IMR-90 (cell line): ENCODE measurements at regions not wholly inside any gene's neighbourhood (a gene's known extent, or its start where the extent isn't known, plus 50 kb on each side); places are given as distances from the start of the nearest gene placed in this dataset.

Experiments used
- ATAC-seq: fragments of 200-7000 bp; cut with Tn5 transposase; 2 replicates; pipeline ENCODE4 v1.9.1; 2020; ENCODE audit warnings: low read depth, mild to moderate bottlenecking, moderate library complexity
- BruUV-seq: library from RNA; stranded (reverse); fragments of 400-500 nt; replicated peaks from 2 replicates; lab custom pipeline; 2021; lab: Mats Ljungman, UMichigan
- CTCF ChIA-PET: fragments of 300-600 bp; formaldehyde crosslinking; extraction: SDS; loops from one replicate; lab custom pipeline; 2021; ENCODE audit warnings: antibody characterized with exemption; lab: Yijun Ruan, JAX
- POLR2A ChIA-PET: fragments of 300-600 bp; sonication (Branson Sonifier 250); formaldehyde crosslinking; loops from one replicate; lab custom pipeline; 2022; ENCODE audit warnings: antibody characterized with exemption; ENCODE audit not compliant: unreplicated experiment; lab: Charles Lee
- DNase-seq: peaks from one replicate; pipeline ENCODE4 v3.0.0; 2013
- H2AFZ ChIP-seq: replicated peaks from 2 replicates; pipeline ENCODE3; 2013; ENCODE audit warnings: low read length, mild to moderate bottlenecking; ENCODE audit not compliant: poor library complexity
- H2AK5ac ChIP-seq: 2 replicates; pipeline ENCODE4 v1.6.1; 2013; ENCODE audit warnings: low read depth, low read length, inconsistent platforms
- H2AK9ac ChIP-seq: replicated peaks from 2 replicates; pipeline ENCODE3; 2013; ENCODE audit warnings: mild to moderate bottlenecking, low read depth, low read length, moderate library complexity; ENCODE audit not compliant: poor library complexity
- H2BK120ac ChIP-seq: 2 replicates; pipeline ENCODE4 v1.6.1; 2013; ENCODE audit warnings: low read depth, low read length, inconsistent platforms
- H2BK15ac ChIP-seq: 3 replicates; pipeline ENCODE4 v1.6.1; 2013; ENCODE audit warnings: low read depth, low read length, inconsistent platforms
- H2BK20ac ChIP-seq: 2 replicates; pipeline ENCODE4 v1.6.1; 2013; ENCODE audit warnings: low read depth, mild to moderate bottlenecking, inconsistent platforms, low read length, moderate library complexity
- H2BK5ac ChIP-seq: 2 replicates; pipeline ENCODE4 v1.6.1; 2013; ENCODE audit warnings: mild to moderate bottlenecking, low read depth, low read length, inconsistent platforms; ENCODE audit not compliant: poor library complexity, severe bottlenecking
- H3K14ac ChIP-seq: replicated peaks from 2 replicates; pipeline ENCODE4 v1.6.1; 2013; ENCODE audit warnings: low read depth, low read length, inconsistent platforms
- H3K18ac ChIP-seq: 2 replicates; pipeline ENCODE4 v1.6.1; 2013; ENCODE audit warnings: low read depth, low read length, control low read depth
- H3K23ac ChIP-seq: 2 replicates; pipeline ENCODE4 v1.6.1; 2013; ENCODE audit warnings: low read depth, low read length, inconsistent platforms
- H3K27ac ChIP-seq: 2 replicates; pipeline ENCODE4 v1.5.1; 2013; ENCODE audit warnings: mild to moderate bottlenecking, control low read depth, low read length; ENCODE audit not compliant: insufficient read depth
- H3K27me3 ChIP-seq: 2 replicates; pipeline ENCODE4 v1.6.1; 2013; ENCODE audit warnings: low read length; ENCODE audit not compliant: control insufficient read depth, insufficient read depth
- H3K36me3 ChIP-seq: 2 replicates; pipeline ENCODE4 v1.6.1; 2013; ENCODE audit warnings: low read length, mixed read lengths; ENCODE audit not compliant: control insufficient read depth, insufficient read depth
- H3K4ac ChIP-seq: 2 replicates; pipeline ENCODE4 v1.6.1; 2013; ENCODE audit warnings: low read depth, low read length, inconsistent platforms
- H3K4me1 ChIP-seq: 2 replicates; pipeline ENCODE4 v1.6.1; 2013; ENCODE audit warnings: low read length, mixed read lengths; ENCODE audit not compliant: control insufficient read depth, insufficient read depth
- H3K4me2 ChIP-seq: 2 replicates; pipeline ENCODE4 v1.6.1; 2013; ENCODE audit warnings: low read depth, mild to moderate bottlenecking, control low read depth, low read length, moderate library complexity
- H3K4me3 ChIP-seq: 2 replicates; pipeline ENCODE4 v1.5.1; 2013; ENCODE audit warnings: low read depth, mild to moderate bottlenecking, control low read depth, low read length, moderate library complexity; ENCODE audit not compliant: insufficient read depth
- H3K56ac ChIP-seq: 2 replicates; pipeline ENCODE4 v1.6.1; 2013; ENCODE audit warnings: low read length, inconsistent platforms; ENCODE audit not compliant: insufficient read depth; ENCODE audit errors: extremely low read depth
- H3K79me1 ChIP-seq, 2 experiments: 2 replicates each; pipeline ENCODE4 v1.6.1; 2013; ENCODE audit warnings: low read length in 2 of 2, inconsistent platforms in 1 of 2, low read depth in 1 of 2
- H3K9ac ChIP-seq: 2 replicates; pipeline ENCODE4 v1.6.1; 2013; ENCODE audit warnings: low read depth, low read length, control low read depth
- H3K9me1 ChIP-seq: 2 replicates; pipeline ENCODE4 v1.6.1; 2013; ENCODE audit warnings: low read length, inconsistent platforms; ENCODE audit not compliant: insufficient read depth
- H3K9me3 ChIP-seq: 2 replicates; pipeline ENCODE4 v1.6.1; 2013; ENCODE audit warnings: low read length; ENCODE audit not compliant: control insufficient read depth, insufficient read depth
- H4K20me1 ChIP-seq: 2 replicates; pipeline ENCODE4 v1.6.1; 2013; ENCODE audit warnings: low read length, inconsistent platforms; ENCODE audit not compliant: insufficient read depth
- H4K5ac ChIP-seq: 2 replicates; pipeline ENCODE4 v1.6.1; 2013; ENCODE audit warnings: mild to moderate bottlenecking, low read depth, low read length, control low read depth
- H4K8ac ChIP-seq, 2 experiments: 2 replicates each; pipeline ENCODE4 v1.6.1; 2013; ENCODE audit warnings: low read depth in 2 of 2, low read length in 2 of 2, control low read depth in 1 of 2, inconsistent platforms in 1 of 2
- H4K91ac ChIP-seq: 2 replicates; pipeline ENCODE4 v1.6.1; 2013; ENCODE audit warnings: low read depth, low read length, inconsistent platforms; ENCODE audit not compliant: insufficient read depth
- BHLHE40 ChIP-seq: fragments of 150-350 bp; IDR thresholded peaks from 2 replicates; pipeline ENCODE4 v1.6.1; 2016; ENCODE audit warnings: mild to moderate bottlenecking, low read depth, low read length
- RCOR1 ChIP-seq: IDR thresholded peaks from 2 replicates; pipeline ENCODE4 v1.6.1; 2012; ENCODE audit warnings: mild to moderate bottlenecking, low read length, improper control_type of control experiment; ENCODE audit not compliant: insufficient replicate concordance
- RFX5 ChIP-seq: IDR thresholded peaks from 2 replicates; pipeline ENCODE4 v1.8.0; 2012; ENCODE audit warnings: low read depth, mild to moderate bottlenecking, low read length, moderate library complexity
- dilution Hi-C: fragments of 300-500 bp; cut with HindIII; formaldehyde crosslinking; loops from one replicate; pipeline ENCODE4 v1.14.3; 2018; ENCODE audit warnings: low sequenced_read_pairs; ENCODE audit not compliant: unreplicated experiment
- in situ Hi-C: fragments of 300-500 bp; cut with MboI; formaldehyde crosslinking; loops from 3 replicates; pipeline ENCODE4 v1.14.3; 2019; ENCODE audit warnings: low sequenced_read_pairs, inconsistent platforms, mixed read lengths
- intact Hi-C: fragments of 100-400 bp; cut with micrococcal nuclease; formaldehyde crosslinking; loops from 2 replicates; pipeline ENCODE4 v1.10.0; 2022

- no peaks in the 10 kb centered on the region for H3K79me1 ChIP-seq
- no peak overlapping the region for H2BK15ac ChIP-seq
- ATAC-seq (no peak), DNase-seq (no peak)
- ChIA-PET CTCF (no interaction called here), POLR2A (no interaction called here)
- H3K27me3 ChIP-seq, result no peaks in the 10 kb centered on the region
- H3K4ac ChIP-seq, result no peak overlapping the region
- H2BK120ac ChIP-seq, result no peak overlapping the region
- H3K9me1 ChIP-seq, result no peaks in the 10 kb centered on the region
- no peak overlapping the region for H2BK5ac ChIP-seq
- H3K9ac ChIP-seq, result no peak overlapping the region
- no peaks in the 10 kb centered on the region for H3K9me3 ChIP-seq
- H4K5ac ChIP-seq, result no peak overlapping the region
- in situ Hi-C loops, result no loop called here
- H2AFZ ChIP-seq, result no peak overlapping the region
- H2BK20ac ChIP-seq, result no peak overlapping the region
- no TSS peak for BruUV-seq
- H3K27ac ChIP-seq, result no peak overlapping the region
- H2AK9ac ChIP-seq, result no peak overlapping the region
- intact Hi-C loops, result no loop called here
- dilution Hi-C loops, result no loop called here
- H4K20me1 ChIP-seq, result no peaks in the 10 kb centered on the region
- no peaks in the 10 kb centered on the region for H3K36me3 ChIP-seq
- no peak overlapping the region for H3K18ac ChIP-seq
- no peak overlapping the region for H3K4me2 ChIP-seq
- H4K8ac ChIP-seq, result no peak overlapping the region
- H2AK5ac ChIP-seq, result no peak overlapping the region
- TF ChIP-seq BHLHE40 (no peak), RCOR1 (no peak), RFX5 (no peak)
- no peak overlapping the region for H4K91ac ChIP-seq
- H3K4me3 ChIP-seq, result no peak overlapping the region
- H3K14ac ChIP-seq, result no peak overlapping the region
- no peak overlapping the region for H3K56ac ChIP-seq
- no peak overlapping the region for H3K23ac ChIP-seq
- no peaks in the 10 kb centered on the region for H3K4me1 ChIP-seq
These were observed 250.5 kb downstream of the TDRD3 start for GRCh38 chr13:60647547-60647946.
